K562 (cell line): ENCODE measurements at regions not wholly inside any gene's neighbourhood (a gene's known extent, or its start where the extent isn't known, plus 50 kb on each side); places are given as distances from the start of the nearest gene placed in this dataset.

Experiments used
- ARID4B ChIP-seq: sonication (generic); formaldehyde crosslinking; IDR thresholded peaks from 2 replicates; pipeline ENCODE4 v1.8.0; 2022; ENCODE audit warnings: mild to moderate bottlenecking, missing genetic modification reagents
- ARNT ChIP-seq, 2 experiments: fragments of 450-650 bp; IDR thresholded peaks; 2 replicates each; pipeline ENCODE4 v1.6.1; 2016; ENCODE audit warnings: mild to moderate bottlenecking in 1 of 2
- BRCA1 ChIP-seq, 2 experiments: fragments of 450-650 bp in 1 of 2; sonication (generic) in 1 of 2; formaldehyde crosslinking in 1 of 2; IDR thresholded peaks; 2 replicates each; pipeline versions ENCODE4 v1.5.0 to v1.6.1; 2017 to 2020; ENCODE audit warnings: mild to moderate bottlenecking in 1 of 2, missing genetic modification reagents in 1 of 2
- HINFP ChIP-seq: fragments of 450-650 bp; conservative IDR thresholded peaks from 2 replicates; pipeline ENCODE4 v1.6.1; 2016; ENCODE audit warnings: missing genetic modification characterization, low read depth, mild to moderate bottlenecking, control low read depth, missing compliant biosample characterization
- MAFF ChIP-seq: IDR thresholded peaks from 2 replicates; pipeline ENCODE4 v1.6.1; 2012; ENCODE audit warnings: low read length, improper control_type of control experiment
- MAFG ChIP-seq: fragments of 450-650 bp; conservative IDR thresholded peaks from 2 replicates; pipeline ENCODE4 v1.6.1; 2016; ENCODE audit warnings: missing genetic modification characterization, missing compliant biosample characterization
- RERE ChIP-seq: sonication (generic); formaldehyde crosslinking; IDR thresholded peaks from 2 replicates; pipeline ENCODE4 v1.8.0; 2023; ENCODE audit warnings: missing genetic modification reagents, mild to moderate bottlenecking, borderline replicate concordance
- RNF219 ChIP-seq: fragments of 250-450 bp; sonication (Bioruptor Pico); IDR thresholded peaks from 2 replicates; pipeline ENCODE4 v1.5.0; 2022; ENCODE audit warnings: mild to moderate bottlenecking
- TAF9B ChIP-seq: fragments of 450-650 bp; IDR thresholded peaks from 2 replicates; pipeline ENCODE4 v1.6.1; 2018; ENCODE audit warnings: mild to moderate bottlenecking; ENCODE audit not compliant: partially characterized antibody
- ZNF23 ChIP-seq: fragments of 250-450 bp; sonication (Bioruptor Pico); IDR thresholded peaks from 2 replicates; pipeline ENCODE4 v1.4.0; 2020; ENCODE audit warnings: mild to moderate bottlenecking
- ZNF316 ChIP-seq: fragments of 450-650 bp; IDR thresholded peaks from 2 replicates; pipeline ENCODE4 v1.6.1; 2016

- TF ChIP-seq HINFP (no peak), MAFF (peak; percentile 39; the same call in 1 of the 2 replicates), ZNF316 (peak; percentile 61), RERE (no peak), ARNT (IDR thresholded peaks at IDR 0.05) (no peak), ZNF23 (CRISPR knock-in tag) (no peak), ARID4B (no peak), RNF219 (CRISPR knock-in tag) (no peak), BRCA1 (IDR thresholded peaks at IDR 0.05) (no peak), BRCA1 (CRISPR knock-in tag; IDR thresholded peaks at IDR 0.05) (no peak), MAFG (tag) (0 out of 2 replicates have a peak, but pooled peaks have one; percentile 7), TAF9B (no peak)
Observed at GRCh38 chr2:152910970-152911369, 192.6 kb downstream of the ARL6IP6 start (continued).
